PC-9 (cell line): ENCODE measurements at regions not wholly inside any gene's neighbourhood (a gene's known extent, or its start where the extent isn't known, plus 50 kb on each side); places are given as distances from the start of the nearest gene placed in this dataset.

Experiments used
- BruUV-seq: library from RNA; stranded (reverse); fragments of 400-500 nt; replicated peaks from 2 replicates; lab custom pipeline; 2021; lab: Mats Ljungman, UMichigan
- CTCF ChIA-PET: fragments of 300-600 bp; sonication (Branson Sonifier 250); formaldehyde crosslinking; loops from one replicate; lab custom pipeline; 2022; ENCODE audit warnings: antibody characterized with exemption; lab: Charles Lee
- POLR2A ChIA-PET: fragments of 300-600 bp; sonication (Branson Sonifier 250); formaldehyde crosslinking; loops from one replicate; lab custom pipeline; 2022; ENCODE audit warnings: antibody characterized with exemption; ENCODE audit not compliant: unreplicated experiment; lab: Charles Lee
- DNase-seq, 2 experiments: peaks; one replicate each; pipeline versions ENCODE4 v3.0.0 to v3.0.0-alpha.2; 2015 to 2022; ENCODE audit warnings: mixed read lengths in 1 of 2
- H2AFZ ChIP-seq: fragments of 200-600 bp; sonication (generic); 2 replicates; pipeline ENCODE4 v1.8.1; 2017; ENCODE audit warnings: antibody characterized with exemption
- H3F3A ChIP-seq: fragments of 200-600 bp; sonication (generic); 2 replicates; pipeline ENCODE4 v1.8.1; 2017; ENCODE audit warnings: antibody characterized with exemption, mild to moderate bottlenecking, low read depth; ENCODE audit not compliant: insufficient read depth
- H3K27ac ChIP-seq: fragments of 200-600 bp; sonication (generic); 2 replicates; pipeline ENCODE4 v1.6.1; 2016; ENCODE audit warnings: mixed run types
- H3K27me3 ChIP-seq: fragments of 200-600 bp; sonication (generic); 2 replicates; pipeline ENCODE4 v1.6.1; 2016; ENCODE audit warnings: low read depth, mixed run types; ENCODE audit not compliant: insufficient read depth
- H3K36me3 ChIP-seq: fragments of 200-600 bp; sonication (generic); 2 replicates; pipeline ENCODE4 v1.6.1; 2016; ENCODE audit warnings: low read depth, mixed run types
- H3K4me1 ChIP-seq: fragments of 200-600 bp; sonication (generic); replicated peaks from 2 replicates; pipeline ENCODE4 v1.6.1; 2016; ENCODE audit warnings: mixed run types; ENCODE audit not compliant: insufficient read depth
- H3K4me2 ChIP-seq: fragments of 200-600 bp; sonication (generic); 2 replicates; pipeline ENCODE4 v1.6.1; 2017; ENCODE audit warnings: mixed run types
- H3K4me3 ChIP-seq: fragments of 200-600 bp; sonication (generic); 2 replicates; pipeline ENCODE4 v1.6.1; 2016; ENCODE audit warnings: mixed run types
- H3K79me2 ChIP-seq: fragments of 200-600 bp; sonication (generic); 2 replicates; pipeline ENCODE4 v1.6.1; 2017; ENCODE audit warnings: low read depth, mixed run types
- H3K9me2 ChIP-seq: fragments of 200-600 bp; sonication (generic); 2 replicates; pipeline ENCODE4 v1.8.1; 2017; ENCODE audit warnings: mild to moderate bottlenecking; ENCODE audit not compliant: insufficient read depth
- H3K9me3 ChIP-seq: fragments of 200-600 bp; sonication (generic); 2 replicates; pipeline ENCODE4 v1.8.1; 2016; ENCODE audit warnings: low read depth; ENCODE audit not compliant: insufficient read depth
- H4K20me1 ChIP-seq: fragments of 200-600 bp; sonication (generic); 2 replicates; pipeline ENCODE4 v1.8.1; 2017; ENCODE audit not compliant: insufficient read depth
- CTCF ChIP-seq: fragments of 200-600 bp; sonication (generic); conservative IDR thresholded peaks from 2 replicates; pipeline ENCODE4 v1.6.1; 2017; ENCODE audit warnings: mixed run types, antibody characterized with exemption, mild to moderate bottlenecking, moderate library complexity
- EZH2 ChIP-seq: fragments of 200-600 bp; sonication (generic); IDR thresholded peaks from 2 replicates; pipeline ENCODE4 v1.8.0; 2017; ENCODE audit warnings: antibody characterized with exemption, low read depth
- intact Hi-C: fragments of 100-400 bp; cut with micrococcal nuclease; formaldehyde crosslinking; loops from one replicate; pipeline ENCODE4 v1.10.0; 2022; ENCODE audit not compliant: unreplicated experiment

- Histone ChIP-seq H3K79me2 (no peaks in the 10 kb centered on the region), H3K9me3 (no peaks in the 10 kb centered on the region), H3K4me2 (no peak overlapping the region), H4K20me1 (no peaks in the 10 kb centered on the region), H3K36me3 (no peaks in the 10 kb centered on the region), H3K27me3 (no peaks in the 10 kb centered on the region), H3K4me1 (no peaks in the 10 kb centered on the region), H2AFZ (no peak overlapping the region), H3K9me2 (no peaks in the 10 kb centered on the region), H3K4me3 (no peak overlapping the region), H3F3A (no peaks in the 10 kb centered on the region), H3K27ac (no peak overlapping the region)
- no peak for DNase-seq
- TF ChIP-seq EZH2 (no peak), CTCF (no peak)
- intact Hi-C loops, result no loop called here
- ChIA-PET POLR2A (no interaction called here), CTCF (no interaction called here)
- BruUV-seq, result no TSS peak
These were observed 379.2 kb downstream of the CDH11 start for GRCh38 chr16:64742455-64743223.

- ChIA-PET CTCF (no interaction called here), POLR2A (no interaction called here)
- Histone ChIP-seq H3K4me2 (no peak overlapping the region), H2AFZ (no peak overlapping the region), H3K9me2 (no peaks in the 10 kb centered on the region), H3K79me2 (no peaks in the 10 kb centered on the region), H3F3A (no peaks in the 10 kb centered on the region), H3K36me3 (no peaks in the 10 kb centered on the region), H3K27me3 (no peaks in the 10 kb centered on the region), H4K20me1 (no peaks in the 10 kb centered on the region), H3K4me3 (no peak overlapping the region), H3K9me3 (no peaks in the 10 kb centered on the region), H3K27ac (no peak overlapping the region), H3K4me1 (no peaks in the 10 kb centered on the region)
- DNase-seq, result no peak
- intact Hi-C loops, result no loop called here
- BruUV-seq, result no TSS peak
- TF ChIP-seq CTCF (no peak), EZH2 (no peak)
These were observed 381.6 kb downstream of the CDH11 start for GRCh38 chr16:64740261-64740660.

GRCh38 chr16:64738321-64738960, 383.4 kb downstream of the CDH11 start:
- Histone ChIP-seq H3K9me3 (no peaks in the 10 kb centered on the region), H2AFZ (no peak overlapping the region), H4K20me1 (no peaks in the 10 kb centered on the region), H3K4me3 (no peak overlapping the region), H3K79me2 (no peaks in the 10 kb centered on the region), H3K36me3 (no peaks in the 10 kb centered on the region), H3K4me2 (no peak overlapping the region), H3K9me2 (no peaks in the 10 kb centered on the region), H3K27ac (no peak overlapping the region), H3K4me1 (no peaks in the 10 kb centered on the region), H3F3A (no peaks in the 10 kb centered on the region), H3K27me3 (no peaks in the 10 kb centered on the region)
- TF ChIP-seq EZH2 (no peak), CTCF (no peak)
- no TSS peak for BruUV-seq
- intact Hi-C loops, result no loop called here
- ChIA-PET POLR2A (no interaction called here), CTCF (no interaction called here)
- DNase-seq, result no peak
